Dedifferentiated amniotic fluid mesenchymal stem cell (primary cell): ENCODE measurements at regions not wholly inside any gene's neighbourhood (a gene's known extent, or its start where the extent isn't known, plus 50 kb on each side); places are given as distances from the start of the nearest gene placed in this dataset.

Source experiments
- DNase-seq: peaks from one replicate; pipeline ENCODE4 v3.0.0-alpha.2; 2016; ENCODE audit errors: extremely low spot score

- DNase-seq = no peak
Measured at GRCh38 chr6:14925699-14926026, 320.2 kb upstream of the JARID2 start.

GRCh38 chr6:14927398-14927797, 318.5 kb upstream of the JARID2 start:
- no peak for DNase-seq

GRCh38 chr6:14929291-14929690, 316.6 kb upstream of the JARID2 start:
- no peak for DNase-seq

GRCh38 chr6:14930366-14930989, 315.4 kb upstream of the JARID2 start:
- no peak for DNase-seq

GRCh38 chr6:14932485-14933182, 313.2 kb upstream of the JARID2 start:
- DNase-seq = no peak

GRCh38 chr6:14933183-14933544, 312.7 kb upstream of the JARID2 start:
- no peak for DNase-seq

GRCh38 chr6:14934013-14934412, 311.9 kb upstream of the JARID2 start:
- DNase-seq = no peak

GRCh38 chr6:14934844-14935243, 311.0 kb upstream of the JARID2 start:
- no peak for DNase-seq

GRCh38 chr6:14936861-14937260, 309.0 kb upstream of the JARID2 start:
- DNase-seq = no peak

GRCh38 chr6:14943116-14943515, 302.8 kb upstream of the JARID2 start:
- no peak for DNase-seq

GRCh38 chr6:14944593-14944992, 301.3 kb upstream of the JARID2 start:
- no peak for DNase-seq

- no peak for DNase-seq
Measured at GRCh38 chr6:14945461-14946185, 300.2 kb upstream of the JARID2 start.

GRCh38 chr6:14946753-14947152, 299.1 kb upstream of the JARID2 start:
- no peak for DNase-seq

GRCh38 chr6:14948586-14949245, 297.2 kb upstream of the JARID2 start:
- no peak for DNase-seq

- no peak for DNase-seq
Measured at GRCh38 chr6:14950103-14950969, 295.5 kb upstream of the JARID2 start.

GRCh38 chr6:14950970-14951276, 294.9 kb upstream of the JARID2 start:
- no peak for DNase-seq

- no peak for DNase-seq
Measured at GRCh38 chr6:14951704-14952103, 294.2 kb upstream of the JARID2 start.

GRCh38 chr6:14953836-14954235, 292.0 kb upstream of the JARID2 start:
- no peak for DNase-seq

GRCh38 chr6:14957355-14958059, 288.4 kb upstream of the JARID2 start:
- no peak for DNase-seq

GRCh38 chr6:14959324-14959885, 286.5 kb upstream of the JARID2 start:
- DNase-seq = no peak
